ENCODE measurements at regions not wholly inside any gene's neighbourhood (a gene's known extent, or its start where the extent isn't known, plus 50 kb on each side); places are given as distances from the start of the nearest gene placed in this dataset.

DNA sequence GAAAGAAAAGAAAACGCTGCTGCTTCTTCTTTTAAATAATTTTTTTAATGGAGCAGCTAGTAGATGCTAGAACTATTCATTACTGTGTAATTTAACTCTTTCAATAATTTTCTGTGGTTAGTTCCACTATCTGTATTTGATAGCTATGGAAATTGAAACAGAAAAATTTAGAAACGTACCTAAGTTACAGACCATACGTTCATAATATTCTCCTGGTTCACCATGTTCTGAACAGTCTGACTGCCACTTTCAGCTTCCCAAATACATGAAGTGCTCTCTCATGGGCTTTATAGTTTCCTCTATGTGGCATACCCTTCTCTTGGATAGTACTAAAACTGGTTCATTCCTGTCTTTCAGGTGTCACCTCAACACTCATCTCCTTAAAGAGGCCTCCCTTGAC is 508.0 kb downstream of the MDFIC start:
- no peak overlapping the region for H4K91ac ChIP-seq (replicated peaks; ENCODE audit: insufficient read length, low read length)
- H2AK5ac ChIP-seq (ENCODE audit: low read depth, low read length) = no peak overlapping the region
- no peak overlapping the region for H3K27ac ChIP-seq (ENCODE audit: low read depth, low read length)
- H2AFZ ChIP-seq (ENCODE audit: low read length) = no peak overlapping the region
- H3K23ac ChIP-seq (ENCODE audit: insufficient read length) = no peak overlapping the region
- no peaks in the 10 kb centered on the region for H3K4me1 ChIP-seq (replicated peaks in 1 of 4; ENCODE audit: control insufficient read depth in 3 of 4, insufficient read depth in 4 of 4, low read length in 3 of 4)
- H2BK20ac ChIP-seq (ENCODE audit: low read length) = no peak overlapping the region
- no peaks in the 10 kb centered on the region for H3K36me3 ChIP-seq (ENCODE audit: control insufficient read depth in 2 of 4, insufficient read depth in 4 of 4, low read length in 3 of 4)
- no peak overlapping the region for H2BK15ac ChIP-seq (ENCODE audit: low read length)
- H4K8ac ChIP-seq (ENCODE audit: extremely low read depth, insufficient read depth, low read length) = no peak overlapping the region
- DNase-seq (ENCODE audit: low read depth in 1 of 2, low spot score in 2 of 2) = no peak
- no peak for FAIRE-seq
- H3K56ac ChIP-seq (replicated peaks; ENCODE audit: insufficient read length, low read depth, low read length) = no peak overlapping the region
- no peak overlapping the region for H3K4ac ChIP-seq (replicated peaks; ENCODE audit: insufficient read length, low read depth, low read length)
- no peaks in the 10 kb centered on the region for H3K23me2 ChIP-seq (ENCODE audit: low read depth, low read length)
- H3K79me1 ChIP-seq (ENCODE audit: low read depth, low read length) = no peaks in the 10 kb centered on the region
- H3K9ac ChIP-seq (replicated peaks in 1 of 4; ENCODE audit: extremely low read depth in 1 of 4, low read depth in 3 of 4, low read length in 3 of 4) = no peak overlapping the region
- no peak overlapping the region for H4K5ac ChIP-seq (ENCODE audit: insufficient read length, low read depth, low read length)
- no peaks in the 10 kb centered on the region for H3K27me3 ChIP-seq (replicated peaks in 1 of 4; ENCODE audit: control insufficient read depth in 3 of 4, extremely low read depth in 1 of 4, insufficient read depth in 3 of 4, low read length in 3 of 4)
- H2BK120ac ChIP-seq (replicated peaks; ENCODE audit: low read depth, low read length) = no peak overlapping the region
- no peak overlapping the region for H2BK5ac ChIP-seq (ENCODE audit: low read depth, low read length)
- ChIA-PET POLR2A (ENCODE audit: partially characterized antibody) (interaction anchor here (0.6 kb wide), 1 partner anchor 24 kb away, joined by 3 read pairs; no protein-coding TSS in a partner anchor), CTCF (ENCODE audit: partially characterized antibody) (no interaction called here)
- no peak overlapping the region for H3K18ac ChIP-seq (ENCODE audit: extremely low read depth, low read length)
- no peaks in the 10 kb centered on the region for H3K79me2 ChIP-seq (ENCODE audit: control insufficient read depth in 1 of 2, insufficient read depth in 2 of 2, low read length in 2 of 2)
- no peaks in the 10 kb centered on the region for H4K20me1 ChIP-seq (replicated peaks in 1 of 2; ENCODE audit: control insufficient read depth in 1 of 2, insufficient read depth in 2 of 2, low read length in 2 of 2)
- no peak overlapping the region for H3K4me2 ChIP-seq (ENCODE audit: insufficient read depth in 1 of 2, low read depth in 2 of 2, low read length in 2 of 2)
- no peaks in the 10 kb centered on the region for H3K9me3 ChIP-seq (ENCODE audit: insufficient read depth in 2 of 2, low read depth in 1 of 2, low read length in 1 of 2)
- no peak overlapping the region for H3K14ac ChIP-seq (ENCODE audit: insufficient read length)
- no peak for TF ChIP-seq POLR2AphosphoS5 (IDR thresholded peaks at IDR 0.05; ENCODE audit: low read depth, low read length)
- 90% methylated on average over 3 of the region's 3 CpGs; no CpG with 5 or more reads in 1 of the 2 experiments for WGBS, 2 experiments (ENCODE audit: extremely low coverage in 1 of 2, insufficient coverage in 1 of 2, insufficient read length in 1 of 2, insufficient replicate concordance in 2 of 2, low coverage in 1 of 2, low lambda C conversion rate in 2 of 2, missing lambda C conversion rate in 1 of 2)
- H3K4me3 ChIP-seq (ENCODE audit: extremely low read depth in 1 of 4, insufficient read depth in 2 of 4, low read depth in 3 of 4, low read length in 4 of 4) = no peak overlapping the region
- no peak overlapping the region for H2BK12ac ChIP-seq (ENCODE audit: low read depth, low read length)
